ENCODE measurements at regions not wholly inside any gene's neighbourhood (a gene's known extent, or its start where the extent isn't known, plus 50 kb on each side); places are given as distances from the start of the nearest gene placed in this dataset.

- no peak for DNase-seq
Measured at GRCh38 chr6:165941786-165942185, 225.9 kb downstream of the TBXT start.

DNA sequence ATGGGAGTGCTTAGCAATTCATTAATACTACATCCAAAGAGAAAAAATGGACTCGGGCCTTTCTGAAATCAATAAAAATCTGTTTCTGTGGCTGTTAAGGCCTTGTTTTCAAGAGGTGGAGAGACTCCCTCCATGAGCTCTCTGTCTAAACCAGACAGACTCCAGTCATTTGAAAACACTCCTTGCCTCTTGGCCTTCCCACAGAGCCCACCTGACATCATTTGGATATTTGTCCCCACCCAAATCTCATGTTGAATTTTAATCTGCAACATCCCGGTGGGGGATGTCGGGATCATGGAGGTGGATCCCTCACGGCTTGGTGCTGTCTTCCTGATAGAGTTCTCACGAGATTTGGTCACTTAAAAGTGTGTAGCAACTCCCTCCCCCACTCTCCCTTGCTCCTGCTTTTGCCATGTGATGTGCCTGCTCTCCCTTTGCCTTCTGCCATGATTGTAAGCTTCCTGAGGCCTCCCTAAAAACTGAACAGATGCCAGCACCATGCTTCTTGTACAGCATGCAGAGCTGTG is 226.3 kb downstream of the TBXT start:
- no peak for DNase-seq

DNA sequence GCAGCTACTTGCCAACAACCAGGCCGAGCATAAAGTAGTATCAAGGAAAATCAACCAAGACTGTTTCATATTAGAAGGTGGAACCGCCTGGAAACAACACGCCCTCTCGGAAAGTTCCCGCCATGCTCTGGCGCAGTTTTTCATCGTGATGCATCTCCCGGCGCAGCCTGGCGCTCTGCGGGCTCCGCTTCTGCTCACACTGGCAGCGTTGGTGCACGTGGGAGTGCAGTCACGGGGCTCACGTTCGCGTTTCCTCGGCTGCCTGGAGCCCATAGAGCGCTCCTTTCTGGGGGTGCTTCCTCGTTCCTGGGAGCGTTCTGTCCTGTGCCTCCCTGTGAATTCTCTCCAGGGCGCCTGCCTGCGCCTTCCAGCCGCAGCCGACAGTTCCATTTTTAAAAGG is 227.3 kb downstream of the TBXT start:
- DNase-seq: no peak

DNA sequence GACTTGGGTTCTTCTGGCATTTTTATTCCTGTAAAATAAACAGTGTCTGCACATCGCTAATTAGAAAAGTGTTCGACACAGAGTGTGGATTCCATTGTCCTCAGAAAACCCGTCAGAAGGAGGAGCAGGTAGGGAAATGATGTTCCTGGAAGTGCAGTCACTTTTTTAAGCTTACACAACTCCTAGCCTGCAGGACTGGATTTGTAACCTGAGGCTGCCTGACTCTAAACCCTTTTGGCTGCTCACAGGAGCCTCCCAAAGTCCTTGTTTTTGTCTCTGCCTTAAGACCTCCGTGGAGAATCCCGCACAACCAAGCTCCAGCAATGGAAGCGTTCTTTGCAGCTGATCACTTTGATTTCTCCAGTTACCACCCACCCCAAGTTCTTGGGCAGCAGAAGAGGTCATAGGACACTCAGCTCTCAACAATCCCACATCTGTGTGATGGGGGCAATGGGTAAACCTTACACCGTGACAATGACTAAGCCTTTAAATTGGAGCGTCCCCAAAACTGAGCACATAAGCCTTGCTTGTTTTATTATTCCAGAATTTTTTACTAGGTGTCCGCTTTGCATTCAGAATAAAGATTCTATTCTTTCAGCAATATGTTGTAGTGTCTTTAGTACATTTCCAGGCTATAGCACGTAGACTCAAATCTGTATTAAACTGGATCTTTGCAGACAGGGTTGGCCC is 227.9 kb downstream of the TBXT start:
- no peak for DNase-seq

DNA sequence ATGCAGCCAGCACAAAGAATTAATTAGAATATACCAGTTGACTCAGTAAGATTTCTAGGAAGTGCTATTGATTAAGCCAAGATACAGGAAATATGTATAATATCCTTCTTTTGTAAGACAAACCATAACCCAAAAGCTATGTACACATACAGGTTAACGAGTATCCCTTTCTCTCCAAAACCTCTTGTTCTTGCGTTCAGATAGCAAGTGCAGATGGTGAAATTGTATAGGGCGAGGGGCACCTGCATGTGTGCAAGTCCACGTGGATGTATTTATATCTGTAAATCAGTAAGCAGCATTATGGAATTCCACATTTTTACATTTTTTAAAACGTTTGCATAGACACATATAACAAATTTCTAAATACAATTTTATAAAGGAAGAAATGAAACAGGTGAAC is 228.6 kb downstream of the TBXT start:
- no peak for DNase-seq

- no peak for DNase-seq
Measured at GRCh38 chr6:165937564-165938358, 229.9 kb downstream of the TBXT start.

DNA sequence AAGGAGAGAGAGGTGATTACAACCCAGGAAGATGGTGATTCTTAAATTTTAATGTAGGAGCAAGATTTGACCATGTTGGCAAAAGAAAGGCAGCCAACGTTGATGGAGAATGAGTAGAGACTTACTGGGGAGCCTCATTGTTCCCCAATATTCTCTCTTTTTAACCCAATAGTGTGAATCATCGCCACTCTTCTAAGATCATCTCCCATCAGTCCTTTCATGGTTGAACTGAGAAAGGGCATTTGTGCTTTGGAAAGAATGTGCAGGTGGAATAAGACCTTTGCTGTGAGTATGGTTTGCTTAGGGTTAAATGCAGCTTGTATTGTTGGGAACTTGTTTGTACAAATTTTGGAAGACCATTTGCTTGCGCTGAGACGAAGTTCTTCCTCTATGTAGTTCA is 231.0 kb downstream of the TBXT start:
- no peak for DNase-seq

DNA sequence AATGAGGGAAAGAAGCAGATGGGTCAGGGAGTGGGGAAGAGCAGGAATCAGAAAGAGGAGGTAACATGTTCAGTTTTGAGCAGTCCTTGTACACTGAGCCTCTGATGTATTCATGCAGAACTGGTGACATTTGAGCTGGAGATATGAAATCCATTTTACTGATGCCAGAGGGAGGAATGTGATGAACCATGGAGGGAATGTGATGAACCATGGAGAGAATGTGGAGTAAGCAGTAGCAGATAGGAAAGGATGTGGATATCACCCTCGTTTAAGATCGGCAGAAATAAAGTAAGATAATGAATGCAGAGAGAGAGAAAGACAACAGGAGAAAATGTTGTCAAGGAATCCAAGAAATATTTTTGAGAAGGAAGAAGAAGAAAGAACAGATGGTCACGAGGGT is 231.6 kb downstream of the TBXT start:
- no peak for DNase-seq

GRCh38 chr6:165931675-165932074 is 236.0 kb downstream of the TBXT start:
- no peak for DNase-seq

GRCh38 chr6:165930668-165931214 is 236.9 kb downstream of the TBXT start:
- no peak for DNase-seq

GRCh38 chr6:165929607-165930006 is 238.0 kb downstream of the TBXT start:
- DNase-seq: no peak

- DNase-seq: no peak
Measured at GRCh38 chr6:165926378-165926777, 241.3 kb downstream of the TBXT start.

DNA sequence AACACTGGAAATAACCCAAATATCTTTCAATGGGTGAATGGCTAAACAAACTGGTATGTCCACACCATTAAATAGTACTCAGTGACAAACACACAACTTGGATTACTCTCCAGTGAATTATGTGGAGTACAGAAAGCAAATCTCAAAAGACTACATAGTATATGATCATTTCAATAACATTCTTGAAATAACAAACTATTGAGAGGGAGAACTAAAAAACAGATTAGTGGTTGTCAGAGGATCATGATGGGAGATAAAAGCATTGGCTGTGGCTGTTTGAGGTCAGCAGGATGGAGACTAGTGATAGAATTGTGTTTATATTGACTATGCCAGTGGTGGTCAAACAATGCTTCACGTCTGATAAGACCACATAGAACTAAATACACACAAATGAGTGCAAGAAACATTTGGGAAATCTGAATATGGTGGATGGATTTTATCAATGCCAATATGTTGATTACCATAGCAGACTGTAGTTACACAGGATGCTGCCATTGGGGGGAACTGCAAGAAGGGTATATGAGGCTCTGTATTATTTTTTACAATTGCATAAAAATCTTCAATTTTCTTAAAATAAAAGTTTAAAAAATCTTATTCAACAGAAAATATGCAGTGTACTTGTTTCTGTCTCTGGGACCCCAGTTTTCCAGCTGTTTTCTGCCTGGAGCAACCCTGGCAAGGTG is 242.0 kb downstream of the TBXT start:
- no peak for DNase-seq

- no peak for DNase-seq
Measured at GRCh38 chr6:165922309-165922794, 245.3 kb downstream of the TBXT start.

- DNase-seq: no peak
Measured at GRCh38 chr6:165920896-165921671, 246.6 kb downstream of the TBXT start.

GRCh38 chr6:165917576-165917975 is 250.1 kb downstream of the TBXT start:
- no peak for DNase-seq

GRCh38 chr6:165915022-165915770 is 252.2 kb upstream of the PDE10A start:
- no peak for DNase-seq

- no peak for DNase-seq
Measured at GRCh38 chr6:165913676-165914570, 250.9 kb upstream of the PDE10A start.

- no peak for DNase-seq
Measured at GRCh38 chr6:165910184-165910966, 247.3 kb upstream of the PDE10A start.

DNA sequence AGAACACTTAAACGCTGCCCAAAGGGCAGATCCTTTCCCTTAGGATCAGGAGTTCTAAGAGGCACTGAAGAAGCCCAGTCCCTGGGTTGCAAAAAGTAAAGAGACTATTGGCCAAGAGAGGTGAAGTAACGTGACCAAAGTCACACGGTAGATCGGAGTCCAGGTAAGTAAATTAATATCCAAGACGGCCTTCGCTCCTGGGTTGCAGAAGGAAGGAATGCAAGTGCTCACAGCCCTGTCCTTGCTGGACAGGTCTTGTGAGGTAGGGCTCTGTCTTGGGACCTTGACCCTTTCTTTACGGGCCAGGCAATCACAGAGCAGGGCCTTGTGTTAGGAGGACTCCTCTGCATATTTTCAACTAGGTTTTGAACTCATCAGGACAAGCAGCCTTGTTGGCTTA is 243.7 kb upstream of the PDE10A start:
- DNase-seq: no peak

Data from stimulated activated CD4-positive, alpha-beta T cell treated with anti-CD3 and anti-CD28 coated beads, Interleukin-4, amount 100 ng/mL, for 4 hours (primary cell).